ENCODE measurements at regions not wholly inside any gene's neighbourhood (a gene's known extent, or its start where the extent isn't known, plus 50 kb on each side); places are given as distances from the start of the nearest gene placed in this dataset.

DNA sequence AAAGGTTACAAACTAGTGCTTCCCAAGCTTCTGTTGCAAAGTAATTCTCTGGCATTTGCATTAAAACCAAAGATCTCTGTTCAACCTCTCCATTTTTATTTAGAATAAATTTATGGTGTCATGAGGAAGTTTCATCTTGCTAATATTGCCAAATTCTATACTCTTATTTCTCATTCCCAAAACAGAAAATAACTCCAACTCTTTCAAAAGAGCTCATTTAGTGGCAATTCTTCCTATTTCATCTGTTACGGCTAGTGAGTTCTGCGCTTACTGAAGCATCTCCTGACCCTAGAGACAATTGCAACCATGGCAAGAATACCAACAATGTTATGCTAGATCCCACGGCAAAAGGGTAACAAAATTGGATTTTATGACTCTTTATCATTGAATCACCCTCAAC, 97.0 kb downstream of the HINT1 start:
- H3K9me3 ChIP-seq (ENCODE audit: control insufficient read depth, low read depth, low read length), result no peaks in the 10 kb centered on the region
- H3K56ac ChIP-seq (ENCODE audit: insufficient read length, low read depth, low read length), result no peak overlapping the region
- H3K23me2 ChIP-seq (ENCODE audit: insufficient read length, low read depth, low read length, poor library complexity, severe bottlenecking), result no peaks in the 10 kb centered on the region
- peaks cover 6 to 7% (median 6%) of the 10 kb centered on the region in 3 experiments for H3K36me3 Mint-ChIP-seq (ENCODE audit: insufficient read depth in 1 of 3, low read depth in 3 of 3)
- no CpG with 5 or more reads among the region's 3 CpGs for WGBS (ENCODE audit: extremely low coverage, insufficient read length, low lambda C conversion rate)
- H2BK15ac ChIP-seq (ENCODE audit: low read depth, low read length), result no peak overlapping the region
- H3K4me1 ChIP-seq (ENCODE audit: insufficient read depth, low read length), result no peaks in the 10 kb centered on the region
- H3K27me3 ChIP-seq (ENCODE audit: insufficient read depth, low read length), result no peaks in the 10 kb centered on the region
- H3K9ac ChIP-seq (ENCODE audit: extremely low read depth, insufficient read length, low read length), result no peak overlapping the region
- no peak overlapping the region for H2BK120ac ChIP-seq (ENCODE audit: low read depth, low read length, poor library complexity, severe bottlenecking)
- no peak overlapping the region for H3K4ac ChIP-seq (ENCODE audit: low read depth, low read length)
- H3K27me3 Mint-ChIP-seq (ENCODE audit: low read depth), result no peaks in the 10 kb centered on the region
- H2BK20ac ChIP-seq (ENCODE audit: low read depth, low read length, poor library complexity, severe bottlenecking), result no peak overlapping the region
- H3K79me1 ChIP-seq (ENCODE audit: insufficient read depth, low read depth, low read length, poor library complexity, severe bottlenecking), result no peaks in the 10 kb centered on the region
- H3K14ac ChIP-seq (ENCODE audit: insufficient read depth, low read length), result no peak overlapping the region
- H2BK5ac ChIP-seq (ENCODE audit: insufficient read length, low read length), result no peak overlapping the region
- no peak overlapping the region for H4K8ac ChIP-seq (replicated peaks; ENCODE audit: insufficient read length, low read depth, low read length)
- H4K91ac ChIP-seq (ENCODE audit: insufficient read length, low read depth, low read length), result no peak overlapping the region
- no peak overlapping the region for H3K27ac Mint-ChIP-seq
- no peaks in the 10 kb centered on the region for H4K20me1 ChIP-seq (ENCODE audit: control insufficient read depth, insufficient read depth, insufficient read length)
- peaks cover 0 to 7% of the 10 kb centered on the region in 2 experiments; a peak in 2 of 4 replicates for H3K4me1 Mint-ChIP-seq
- H3T11ph ChIP-seq (ENCODE audit: low read length), result no peak overlapping the region
- no peak overlapping the region for H2AK5ac ChIP-seq (ENCODE audit: insufficient read length, low read length)
- no peak overlapping the region for H3K23ac ChIP-seq (ENCODE audit: insufficient read length, low read depth, low read length)
- H3K4me2 ChIP-seq (ENCODE audit: insufficient read depth, insufficient read length, low read length), result no peak overlapping the region
- H4K5ac ChIP-seq (ENCODE audit: insufficient read length, low read depth, low read length), result no peak overlapping the region
- no peak overlapping the region for H3K18ac ChIP-seq (ENCODE audit: insufficient read length, low read depth, low read length)
- DNase-seq, result no peak
- TF ChIP-seq, protein P1, sequence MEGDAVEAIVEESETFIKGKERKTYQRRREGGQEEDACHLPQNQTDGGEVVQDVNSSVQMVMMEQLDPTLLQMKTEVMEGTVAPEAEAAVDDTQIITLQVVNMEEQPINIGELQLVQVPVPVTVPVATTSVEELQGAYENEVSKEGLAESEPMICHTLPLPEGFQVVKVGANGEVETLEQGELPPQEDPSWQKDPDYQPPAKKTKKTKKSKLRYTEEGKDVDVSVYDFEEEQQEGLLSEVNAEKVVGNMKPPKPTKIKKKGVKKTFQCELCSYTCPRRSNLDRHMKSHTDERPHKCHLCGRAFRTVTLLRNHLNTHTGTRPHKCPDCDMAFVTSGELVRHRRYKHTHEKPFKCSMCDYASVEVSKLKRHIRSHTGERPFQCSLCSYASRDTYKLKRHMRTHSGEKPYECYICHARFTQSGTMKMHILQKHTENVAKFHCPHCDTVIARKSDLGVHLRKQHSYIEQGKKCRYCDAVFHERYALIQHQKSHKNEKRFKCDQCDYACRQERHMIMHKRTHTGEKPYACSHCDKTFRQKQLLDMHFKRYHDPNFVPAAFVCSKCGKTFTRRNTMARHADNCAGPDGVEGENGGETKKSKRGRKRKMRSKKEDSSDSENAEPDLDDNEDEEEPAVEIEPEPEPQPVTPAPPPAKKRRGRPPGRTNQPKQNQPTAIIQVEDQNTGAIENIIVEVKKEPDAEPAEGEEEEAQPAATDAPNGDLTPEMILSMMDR (conservative IDR thresholded peaks at IDR 0.05), result no peak
- peaks cover 7 to 19% of the 10 kb centered on the region in 2 experiments for H3K9me3 Mint-ChIP-seq
- H2BK12ac ChIP-seq (ENCODE audit: insufficient read length, low read depth, low read length), result no peak overlapping the region
- no peak overlapping the region for H2AFZ ChIP-seq (ENCODE audit: low read length)
- H3K27ac ChIP-seq (ENCODE audit: insufficient read length, low read depth, low read length), result no peak overlapping the region
- H3K79me2 ChIP-seq (ENCODE audit: insufficient read depth, low read length), result no peaks in the 10 kb centered on the region
- no peak overlapping the region for H3K4me3 Mint-ChIP-seq
